GM10266 (cell line): ENCODE measurements at regions not wholly inside any gene's neighbourhood (a gene's known extent, or its start where the extent isn't known, plus 50 kb on each side); places are given as distances from the start of the nearest gene placed in this dataset.

Source experiments
- DNase-seq: peaks from one replicate; pipeline ENCODE4 v3.0.0; 2012; ENCODE audit errors: extremely low spot score
- CTCF ChIP-seq: IDR thresholded peaks from 2 replicates; pipeline ENCODE4 v1.5.1; 2012; ENCODE audit warnings: mild to moderate bottlenecking, low read depth; ENCODE audit not compliant: control insufficient read depth, insufficient read depth; ENCODE audit errors: missing control alignments

GRCh38 chr9:7226007-7226640 lies 468.4 kb downstream of the KDM4C start:
- no peak for DNase-seq
- no peak for TF ChIP-seq CTCF
